HepG2 (cell line): ENCODE measurements at regions not wholly inside any gene's neighbourhood (a gene's known extent, or its start where the extent isn't known, plus 50 kb on each side); places are given as distances from the start of the nearest gene placed in this dataset.

Source experiments
- FOXK1 ChIP-seq: sonication (generic); formaldehyde crosslinking; IDR thresholded peaks from 2 replicates; pipeline ENCODE4 v1.4.0; 2020; ENCODE audit warnings: low read depth, missing genetic modification reagents, borderline replicate concordance
- MEIS2 ChIP-seq: sonication (generic); formaldehyde crosslinking; IDR thresholded peaks from 2 replicates; pipeline ENCODE4 v1.9.0; 2021; ENCODE audit warnings: mild to moderate bottlenecking, missing genetic modification reagents
- MXD4 ChIP-seq: IDR thresholded peaks from 2 replicates; pipeline ENCODE4 v1.6.1; 2016; ENCODE audit warnings: mild to moderate bottlenecking, missing biosample characterization, missing genetic modification reagents
- NFIC ChIP-seq: IDR thresholded peaks from 2 replicates; pipeline ENCODE4 v1.6.1; 2012; ENCODE audit warnings: mild to moderate bottlenecking, low read length, inconsistent platforms
- PHB2 ChIP-seq: fragments of 450-650 bp; IDR thresholded peaks from 2 replicates; pipeline ENCODE4 v1.6.1; 2018; ENCODE audit not compliant: partially characterized antibody
- POLR2G ChIP-seq: fragments of 200-400 bp; formaldehyde crosslinking; IDR thresholded peaks from 2 replicates; pipeline ENCODE4 v1.6.1; 2018; ENCODE audit warnings: mild to moderate bottlenecking, low read depth, low read length, moderate library complexity
- SIN3A ChIP-seq: IDR thresholded peaks from 2 replicates; pipeline ENCODE4 v1.6.1; 2011; ENCODE audit warnings: low read depth, mild to moderate bottlenecking, control low read depth, low read length, borderline replicate concordance
- ZNF138 ChIP-seq: sonication (generic); formaldehyde crosslinking; IDR thresholded peaks from 2 replicates; pipeline ENCODE4 v1.5.0; 2020; ENCODE audit warnings: mild to moderate bottlenecking, low read depth, missing genetic modification reagents
- TF ChIP-seq, protein P1 (sequence below): sonication (generic); formaldehyde crosslinking; conservative IDR thresholded peaks from 2 replicates; pipeline ENCODE4 v1.4.0; 2020; ENCODE audit warnings: missing genetic modification reagents
- TF ChIP-seq, protein P2 (sequence below): sonication (generic); formaldehyde crosslinking; IDR thresholded peaks from 2 replicates; pipeline ENCODE4 v1.5.0; 2020; ENCODE audit warnings: missing genetic modification reagents
- TF ChIP-seq, protein P3 (sequence below): sonication (generic); formaldehyde crosslinking; IDR thresholded peaks from 2 replicates; pipeline ENCODE4 v1.4.0; 2020; ENCODE audit warnings: mild to moderate bottlenecking, missing genetic modification reagents, borderline replicate concordance
- TF ChIP-seq, protein P4 (sequence below): IDR thresholded peaks from 2 replicates; pipeline ENCODE4 v1.6.1; 2016; ENCODE audit warnings: missing biosample characterization, missing genetic modification reagents, low read depth
- TF ChIP-seq, protein P5 (sequence below): IDR thresholded peaks from 2 replicates; pipeline ENCODE4 v1.6.1; 2016

DNA sequence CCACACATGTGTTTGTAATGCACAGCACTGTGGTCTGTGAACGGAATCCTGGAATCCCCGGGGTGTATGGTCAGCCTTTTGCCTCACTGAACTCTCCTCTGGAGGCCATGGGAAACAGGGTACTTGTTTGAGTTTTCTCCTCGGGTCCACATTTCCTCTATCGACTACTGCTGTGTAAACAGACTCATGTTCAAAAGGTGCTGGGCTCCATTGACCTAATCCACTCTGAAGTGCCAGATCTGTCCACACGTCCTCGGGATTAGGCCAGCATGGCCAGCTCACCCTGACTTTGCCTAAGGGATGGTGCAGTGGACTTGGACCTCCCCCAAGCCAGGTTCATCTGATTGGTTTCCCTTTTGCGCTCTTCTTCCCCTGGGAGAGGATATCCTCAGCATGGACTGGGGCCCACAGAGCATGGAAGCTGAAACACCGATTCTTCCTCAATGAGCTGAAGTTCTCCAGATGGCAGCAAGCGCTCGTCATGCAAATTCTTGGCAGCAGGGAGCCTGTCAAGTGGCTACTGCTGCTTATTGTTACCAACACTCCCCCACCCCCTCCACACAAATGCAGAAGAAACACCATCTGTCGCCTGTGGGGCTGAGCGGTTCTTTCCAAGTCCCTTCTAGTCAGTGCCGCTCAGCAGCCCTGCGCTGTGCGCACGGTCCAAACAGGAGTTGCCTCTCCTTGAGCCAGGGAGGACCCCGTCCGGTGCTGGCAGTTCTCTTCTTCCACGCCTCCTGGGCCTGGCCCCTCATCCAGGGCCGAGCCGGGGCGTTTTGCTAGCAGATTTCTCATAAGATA, 292.6 kb upstream of the MARCKS start (continued):
- TF ChIP-seq POLR2G (no peak), SIN3A (no peak), NFIC (peak; percentile 81; the same call in 1 of the 2 replicates), PHB2 (no peak), FOXK1 (peak; percentile 49; the same call in 1 of the 2 replicates), MXD4 (no peak), ZNF138 (CRISPR knock-in tag) (no peak), MEIS2 (CRISPR knock-in tag) (peak; percentile 75)
- TF ChIP-seq, protein P1, sequence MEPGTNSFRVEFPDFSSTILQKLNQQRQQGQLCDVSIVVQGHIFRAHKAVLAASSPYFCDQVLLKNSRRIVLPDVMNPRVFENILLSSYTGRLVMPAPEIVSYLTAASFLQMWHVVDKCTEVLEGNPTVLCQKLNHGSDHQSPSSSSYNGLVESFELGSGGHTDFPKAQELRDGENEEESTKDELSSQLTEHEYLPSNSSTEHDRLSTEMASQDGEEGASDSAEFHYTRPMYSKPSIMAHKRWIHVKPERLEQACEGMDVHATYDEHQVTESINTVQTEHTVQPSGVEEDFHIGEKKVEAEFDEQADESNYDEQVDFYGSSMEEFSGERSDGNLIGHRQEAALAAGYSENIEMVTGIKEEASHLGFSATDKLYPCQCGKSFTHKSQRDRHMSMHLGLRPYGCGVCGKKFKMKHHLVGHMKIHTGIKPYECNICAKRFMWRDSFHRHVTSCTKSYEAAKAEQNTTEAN (CRISPR knock-in tag): no peak
- TF ChIP-seq, protein P2, sequence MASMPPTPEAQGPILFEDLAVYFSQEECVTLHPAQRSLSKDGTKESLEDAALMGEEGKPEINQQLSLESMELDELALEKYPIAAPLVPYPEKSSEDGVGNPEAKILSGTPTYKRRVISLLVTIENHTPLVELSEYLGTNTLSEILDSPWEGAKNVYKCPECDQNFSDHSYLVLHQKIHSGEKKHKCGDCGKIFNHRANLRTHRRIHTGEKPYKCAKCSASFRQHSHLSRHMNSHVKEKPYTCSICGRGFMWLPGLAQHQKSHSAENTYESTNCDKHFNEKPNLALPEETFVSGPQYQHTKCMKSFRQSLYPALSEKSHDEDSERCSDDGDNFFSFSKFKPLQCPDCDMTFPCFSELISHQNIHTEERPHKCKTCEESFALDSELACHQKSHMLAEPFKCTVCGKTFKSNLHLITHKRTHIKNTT (CRISPR knock-in tag): no peak
- TF ChIP-seq, protein P3, sequence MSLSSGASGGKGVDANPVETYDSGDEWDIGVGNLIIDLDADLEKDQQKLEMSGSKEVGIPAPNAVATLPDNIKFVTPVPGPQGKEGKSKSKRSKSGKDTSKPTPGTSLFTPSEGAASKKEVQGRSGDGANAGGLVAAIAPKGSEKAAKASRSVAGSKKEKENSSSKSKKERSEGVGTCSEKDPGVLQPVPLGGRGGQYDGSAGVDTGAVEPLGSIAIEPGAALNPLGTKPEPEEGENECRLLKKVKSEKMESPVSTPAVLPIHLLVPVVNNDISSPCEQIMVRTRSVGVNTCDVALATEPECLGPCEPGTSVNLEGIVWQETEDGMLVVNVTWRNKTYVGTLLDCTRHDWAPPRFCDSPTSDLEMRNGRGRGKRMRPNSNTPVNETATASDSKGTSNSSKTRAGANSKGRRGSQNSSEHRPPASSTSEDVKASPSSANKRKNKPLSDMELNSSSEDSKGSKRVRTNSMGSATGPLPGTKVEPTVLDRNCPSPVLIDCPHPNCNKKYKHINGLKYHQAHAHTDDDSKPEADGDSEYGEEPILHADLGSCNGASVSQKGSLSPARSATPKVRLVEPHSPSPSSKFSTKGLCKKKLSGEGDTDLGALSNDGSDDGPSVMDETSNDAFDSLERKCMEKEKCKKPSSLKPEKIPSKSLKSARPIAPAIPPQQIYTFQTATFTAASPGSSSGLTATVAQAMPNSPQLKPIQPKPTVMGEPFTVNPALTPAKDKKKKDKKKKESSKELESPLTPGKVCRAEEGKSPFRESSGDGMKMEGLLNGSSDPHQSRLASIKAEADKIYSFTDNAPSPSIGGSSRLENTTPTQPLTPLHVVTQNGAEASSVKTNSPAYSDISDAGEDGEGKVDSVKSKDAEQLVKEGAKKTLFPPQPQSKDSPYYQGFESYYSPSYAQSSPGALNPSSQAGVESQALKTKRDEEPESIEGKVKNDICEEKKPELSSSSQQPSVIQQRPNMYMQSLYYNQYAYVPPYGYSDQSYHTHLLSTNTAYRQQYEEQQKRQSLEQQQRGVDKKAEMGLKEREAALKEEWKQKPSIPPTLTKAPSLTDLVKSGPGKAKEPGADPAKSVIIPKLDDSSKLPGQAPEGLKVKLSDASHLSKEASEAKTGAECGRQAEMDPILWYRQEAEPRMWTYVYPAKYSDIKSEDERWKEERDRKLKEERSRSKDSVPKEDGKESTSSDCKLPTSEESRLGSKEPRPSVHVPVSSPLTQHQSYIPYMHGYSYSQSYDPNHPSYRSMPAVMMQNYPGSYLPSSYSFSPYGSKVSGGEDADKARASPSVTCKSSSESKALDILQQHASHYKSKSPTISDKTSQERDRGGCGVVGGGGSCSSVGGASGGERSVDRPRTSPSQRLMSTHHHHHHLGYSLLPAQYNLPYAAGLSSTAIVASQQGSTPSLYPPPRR (CRISPR knock-in tag): peak; percentile 97
- TF ChIP-seq, protein P4, sequence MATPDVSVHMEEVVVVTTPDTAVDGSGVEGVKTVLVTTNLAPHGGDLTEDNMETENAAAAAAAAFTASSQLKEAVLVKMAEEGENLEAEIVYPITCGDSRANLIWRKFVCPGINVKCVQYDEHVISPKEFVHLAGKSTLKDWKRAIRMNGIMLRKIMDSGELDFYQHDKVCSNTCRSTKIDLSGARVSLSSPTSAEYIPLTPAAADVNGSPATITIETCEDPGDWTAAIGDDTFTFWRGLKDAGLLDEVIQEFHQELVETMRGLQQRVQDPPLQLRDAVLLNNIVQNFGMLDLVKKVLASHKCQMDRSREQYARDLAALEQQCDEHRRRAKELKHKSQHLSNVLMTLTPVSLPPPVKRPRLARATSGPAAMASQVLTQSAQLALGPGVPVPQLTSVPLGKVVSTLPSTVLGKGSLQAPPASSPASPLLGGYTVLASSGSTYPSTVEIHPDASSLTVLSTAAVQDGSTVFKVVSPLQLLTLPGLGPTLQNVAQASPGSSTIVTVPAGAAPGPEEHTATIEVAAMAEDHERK: no peak
- TF ChIP-seq, protein P5, sequence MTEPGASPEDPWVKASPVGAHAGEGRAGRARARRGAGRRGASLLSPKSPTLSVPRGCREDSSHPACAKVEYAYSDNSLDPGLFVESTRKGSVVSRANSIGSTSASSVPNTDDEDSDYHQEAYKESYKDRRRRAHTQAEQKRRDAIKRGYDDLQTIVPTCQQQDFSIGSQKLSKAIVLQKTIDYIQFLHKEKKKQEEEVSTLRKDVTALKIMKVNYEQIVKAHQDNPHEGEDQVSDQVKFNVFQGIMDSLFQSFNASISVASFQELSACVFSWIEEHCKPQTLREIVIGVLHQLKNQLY (CRISPR knock-in tag): no peak; the same call in 1 of the 2 replicates
